ENCODE measurements at regions not wholly inside any gene's neighbourhood (a gene's known extent, or its start where the extent isn't known, plus 50 kb on each side); places are given as distances from the start of the nearest gene placed in this dataset.
A peak's percentile ranks its signal among the peaks of the same experiment; 100 is the strongest.

DNA sequence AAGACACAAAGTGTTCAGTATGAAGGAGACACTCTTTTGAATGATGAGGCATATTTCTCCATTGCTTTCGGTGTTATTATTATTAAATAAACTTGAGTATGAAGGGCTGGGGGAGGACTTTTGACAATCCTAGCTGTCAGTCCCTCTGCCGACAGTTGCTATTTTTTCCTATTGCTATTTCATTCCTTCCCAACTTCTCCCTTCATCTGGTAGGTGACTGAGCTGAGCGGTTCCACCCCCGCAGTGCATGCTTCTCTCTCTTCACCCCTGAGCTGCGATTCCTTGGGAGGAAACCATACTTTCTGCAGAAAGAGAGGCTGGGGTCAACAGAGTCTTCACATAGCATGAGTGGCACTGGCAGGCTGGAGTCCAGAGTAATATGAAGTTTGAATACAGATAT is 261.2 kb upstream of the TAC1 start:
- no peak for DNase-seq

DNA sequence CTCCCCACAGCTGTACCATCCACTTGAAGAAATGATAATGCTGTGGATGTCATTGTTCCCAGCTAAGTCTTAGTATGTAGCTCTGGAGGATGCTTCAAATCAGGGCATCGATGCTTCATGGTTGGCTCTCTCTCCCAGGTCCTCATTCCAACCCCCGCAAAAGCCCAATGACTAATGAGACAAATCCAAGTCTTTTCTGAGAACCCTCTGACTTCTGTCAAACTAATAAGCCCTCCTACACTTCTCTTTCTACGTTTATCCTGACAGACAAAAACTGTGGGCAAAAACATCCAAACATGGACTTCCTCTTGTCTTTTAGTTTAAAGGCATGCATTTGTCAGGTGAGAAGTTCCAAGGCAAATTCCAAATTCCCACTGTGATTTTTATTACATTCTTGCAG is 260.4 kb upstream of the TAC1 start:
- no peak for DNase-seq

DNA sequence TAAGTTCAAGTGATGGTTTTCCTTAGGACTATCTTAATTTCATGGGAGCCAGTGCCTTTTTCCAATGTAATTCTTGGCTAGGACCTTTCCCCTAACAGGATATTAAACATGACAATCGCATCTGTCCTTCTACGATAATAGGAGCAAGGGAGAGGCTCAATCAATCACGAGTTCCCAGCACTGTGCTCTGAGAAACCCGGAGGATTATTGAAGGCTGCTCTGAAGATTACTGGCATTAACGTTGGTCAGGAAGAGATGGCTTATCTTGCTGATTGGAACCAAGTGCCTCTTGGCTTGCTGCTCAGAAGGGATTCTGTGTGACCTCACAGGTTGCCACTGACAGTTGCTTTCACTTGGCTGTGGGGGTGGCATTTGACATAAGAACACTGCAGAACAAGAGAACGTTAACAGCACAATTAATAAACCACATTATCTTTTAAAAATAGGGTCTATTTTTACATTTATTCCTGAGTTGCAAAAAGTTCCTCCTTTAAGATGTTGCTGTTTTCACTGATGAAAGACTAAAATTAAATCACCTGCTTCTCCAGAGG is 252.1 kb upstream of the TAC1 start:
- no peak for DNase-seq

DNA sequence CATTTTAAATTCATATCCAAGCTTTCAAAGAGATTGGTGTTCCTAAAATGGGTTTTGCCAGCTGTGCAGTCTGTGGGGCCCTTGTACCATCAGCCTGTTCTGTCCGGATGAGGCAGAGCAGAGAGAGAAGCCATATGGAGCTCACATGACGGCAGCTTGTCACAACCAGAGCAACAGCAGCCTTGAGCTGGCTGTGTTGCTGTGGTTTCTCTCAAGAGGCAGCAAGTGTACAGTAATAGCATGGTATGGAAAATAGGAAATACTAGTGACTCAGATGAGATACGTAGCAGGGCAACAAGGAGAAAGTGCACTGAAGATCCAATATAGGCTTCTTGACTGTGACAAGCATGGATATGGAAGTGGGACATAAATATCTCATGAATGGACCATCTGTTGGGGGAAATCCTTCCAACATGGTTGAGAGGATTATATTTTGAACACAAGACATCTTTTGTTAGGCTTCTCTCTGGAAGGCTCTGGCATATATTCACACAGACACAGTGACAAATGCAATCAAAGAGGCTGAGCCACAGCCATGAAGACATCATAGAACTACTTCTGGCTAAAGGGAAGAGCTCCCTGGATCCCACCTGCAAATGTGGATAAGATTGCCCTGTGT is 251.0 kb upstream of the TAC1 start:
- DNase-seq, result no peak

DNA sequence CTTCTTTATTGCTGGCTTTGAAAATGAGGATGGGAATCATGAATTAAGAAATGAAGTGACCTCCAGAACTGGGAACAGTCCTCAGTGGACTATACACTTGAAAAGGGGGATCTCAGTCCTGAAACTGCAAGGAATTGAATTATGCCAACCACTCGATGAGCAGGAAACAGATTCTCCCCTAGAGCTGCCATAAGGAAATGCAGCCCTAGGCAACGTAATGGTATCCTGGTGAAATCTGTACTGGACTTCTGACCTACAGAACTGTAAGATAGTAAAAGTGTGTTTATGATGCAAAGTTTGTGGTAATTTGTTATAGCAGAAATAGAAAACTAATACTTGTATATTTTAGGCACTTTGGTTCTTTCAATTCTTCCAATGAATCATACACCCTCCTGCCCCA is 236.4 kb upstream of the TAC1 start:
- DNase-seq, result no peak

DNA sequence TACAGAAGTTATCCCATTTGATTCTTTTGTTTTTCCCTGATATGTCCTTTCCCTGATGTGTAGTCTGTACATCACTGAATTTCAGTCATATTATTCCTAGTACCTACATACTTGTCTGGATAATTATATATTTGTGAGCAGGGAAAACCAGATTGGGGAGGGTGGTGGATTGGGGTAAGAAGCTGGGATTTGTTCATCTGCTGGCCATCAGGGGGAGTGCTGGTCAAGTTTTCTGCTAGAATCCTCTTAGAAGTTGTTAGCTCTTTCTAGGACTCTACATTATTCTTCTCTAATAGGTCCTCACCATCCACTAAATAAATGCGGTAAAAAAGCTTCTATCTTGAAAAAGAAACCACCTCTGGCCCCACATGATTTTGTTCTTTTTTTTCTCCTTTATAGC is 232.7 kb upstream of the TAC1 start:
- DNase-seq, result peak; percentile 64

DNA sequence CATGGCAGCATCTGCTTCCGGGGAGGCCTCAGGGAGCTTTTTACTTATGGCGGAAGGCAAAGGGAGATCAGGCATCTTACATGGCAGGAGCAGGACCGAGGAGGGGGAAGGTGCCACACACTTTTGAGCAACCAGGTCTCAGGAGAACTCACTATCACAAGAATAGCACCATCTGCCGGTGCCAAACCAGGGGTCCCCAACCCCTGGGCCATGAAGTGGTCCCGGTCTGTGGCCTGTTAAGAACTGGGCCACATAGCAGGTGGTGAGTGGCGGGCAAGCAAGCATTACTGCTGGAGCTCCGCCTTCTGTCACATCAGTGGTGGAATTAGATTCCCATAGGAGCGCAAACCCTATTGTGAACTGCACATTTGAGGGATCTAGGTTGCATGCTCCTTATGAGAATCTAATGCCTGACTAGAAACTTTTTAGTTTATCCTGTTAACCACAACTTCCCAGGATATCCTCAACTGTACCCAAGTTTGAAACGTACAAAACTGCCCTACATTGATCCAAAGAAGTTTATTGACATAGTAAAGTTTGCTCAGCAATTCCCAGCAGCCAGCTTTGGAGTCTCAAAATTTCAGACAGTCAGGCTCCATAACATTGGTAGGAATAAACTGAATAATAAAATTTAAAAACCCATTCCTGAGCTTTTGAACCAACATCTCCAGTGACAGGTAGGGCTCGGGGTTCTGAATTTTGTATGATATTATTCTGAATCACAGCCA is 228.4 kb upstream of the TAC1 start:
- no peak for DNase-seq

DNA sequence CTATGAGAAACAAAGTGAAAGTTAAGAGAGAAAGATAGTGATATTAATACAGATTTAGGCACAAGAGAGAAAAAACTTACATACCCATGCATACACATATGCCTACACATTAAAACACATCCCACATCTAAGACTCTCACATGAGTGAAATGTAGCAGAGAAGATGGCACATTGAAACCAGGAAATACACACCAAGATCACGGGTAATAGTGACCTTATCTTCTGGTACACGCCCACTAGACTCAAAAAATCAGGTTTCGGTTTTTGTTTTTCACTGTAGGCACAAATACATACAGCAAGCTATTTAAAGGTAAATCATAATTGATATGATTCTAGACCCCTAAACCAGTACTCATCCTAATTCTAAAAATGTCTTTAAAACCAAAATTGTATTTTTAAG is 225.2 kb upstream of the TAC1 start:
- no peak for DNase-seq

DNA sequence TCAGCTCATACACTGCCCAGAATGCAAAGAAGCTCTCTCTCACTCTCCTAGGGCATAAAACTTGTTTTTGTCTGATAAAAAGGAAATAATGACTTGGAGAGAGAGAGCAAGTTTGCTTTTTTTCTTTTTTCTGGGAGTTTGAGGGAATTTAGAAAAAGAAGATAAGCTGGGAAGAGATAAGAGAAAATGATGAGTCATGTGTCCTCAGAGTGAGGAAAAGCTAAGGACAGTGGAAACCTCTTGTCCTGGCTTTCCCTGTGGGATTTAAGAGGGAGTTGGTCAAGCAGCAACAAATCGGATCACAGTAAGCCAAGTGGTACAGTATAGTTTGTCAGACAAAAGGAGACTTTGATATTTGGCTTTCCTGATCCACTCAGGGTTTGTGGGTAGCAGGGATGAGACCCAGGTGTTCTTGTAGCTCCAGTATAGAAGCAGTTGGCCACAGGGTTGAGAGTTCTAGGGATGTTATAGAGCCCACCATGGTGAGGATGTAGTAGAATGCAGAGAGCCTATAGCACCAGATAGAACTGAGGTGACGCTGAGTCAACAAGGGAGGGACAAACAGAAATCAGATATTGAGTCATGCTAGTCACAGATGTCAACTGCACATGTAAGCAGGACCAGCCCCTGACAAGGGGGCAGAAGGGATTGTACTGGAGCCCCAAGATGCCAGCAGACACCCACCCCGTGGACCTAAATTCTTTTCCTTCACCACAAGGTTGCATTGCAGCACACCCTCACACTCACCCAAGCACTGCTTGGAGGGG is 219.3 kb upstream of the TAC1 start:
- DNase-seq, result peak; percentile 48

DNA sequence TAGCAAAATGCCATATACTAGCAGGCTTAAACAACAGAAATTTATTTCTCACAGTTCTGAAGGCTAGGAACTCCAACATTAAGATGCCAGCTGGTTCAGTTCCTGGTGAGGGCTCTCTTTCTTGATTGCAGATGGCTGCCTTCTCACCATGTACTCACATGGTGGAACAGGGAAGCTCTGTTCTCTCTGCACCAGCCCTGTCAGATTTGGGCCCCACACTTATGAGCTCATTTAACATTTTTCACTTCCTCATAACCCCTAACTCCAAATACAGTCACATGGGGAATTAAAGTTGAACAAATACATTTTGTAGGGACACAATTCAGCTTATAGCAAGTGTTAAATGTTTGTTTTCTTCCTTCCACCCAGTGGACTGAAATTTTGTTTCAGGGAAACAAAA is 218.6 kb upstream of the TAC1 start:
- DNase-seq, result no peak

DNA sequence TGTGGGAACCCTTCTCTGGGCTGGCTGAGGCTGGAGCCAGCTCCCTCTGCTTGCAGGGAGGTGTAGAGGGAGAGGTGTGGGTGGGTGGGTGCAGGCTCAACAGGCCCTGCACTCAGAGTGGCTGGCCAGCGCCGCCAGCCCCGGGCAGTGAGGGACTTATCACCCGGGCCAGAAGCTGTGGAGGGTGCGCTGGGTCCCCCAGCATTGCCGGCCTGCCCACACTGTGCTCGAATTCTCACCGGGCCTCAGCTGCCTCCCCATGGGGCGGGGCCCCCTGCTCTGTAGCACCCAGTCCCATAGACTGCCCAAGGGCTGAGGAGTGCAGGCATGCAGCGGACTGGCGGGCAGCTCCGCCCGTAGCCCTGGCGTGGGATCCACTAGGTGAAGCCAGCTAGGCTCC is 190.7 kb upstream of the TAC1 start:
- no peak for DNase-seq

DNA sequence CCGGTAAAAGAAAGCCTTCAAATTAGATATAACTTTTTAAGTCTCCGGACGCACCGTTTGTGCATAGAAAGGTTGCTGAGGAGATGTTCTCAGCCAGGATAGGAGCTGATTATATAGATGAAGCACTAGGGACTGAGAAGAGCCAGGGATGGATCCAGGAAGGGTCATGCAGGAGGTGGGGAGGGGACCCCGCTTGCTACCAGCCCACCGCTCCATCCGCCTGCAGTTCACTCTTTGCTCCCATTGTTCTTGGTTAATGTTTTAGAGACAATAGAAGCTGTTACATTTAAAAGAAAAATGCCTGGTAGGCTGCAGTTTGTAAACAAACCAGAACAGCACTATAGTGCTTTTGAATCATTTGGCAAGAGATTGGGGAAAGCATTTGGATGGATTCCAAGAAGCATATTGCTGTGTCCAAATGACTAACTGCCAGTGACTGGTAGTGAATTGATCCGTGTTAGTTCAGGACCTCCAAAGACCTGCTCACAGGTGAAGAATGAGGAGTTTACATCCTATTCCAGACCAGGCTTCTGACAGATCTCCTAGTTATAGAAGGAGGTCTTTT is 175.9 kb upstream of the TAC1 start:
- no peak for DNase-seq

DNA sequence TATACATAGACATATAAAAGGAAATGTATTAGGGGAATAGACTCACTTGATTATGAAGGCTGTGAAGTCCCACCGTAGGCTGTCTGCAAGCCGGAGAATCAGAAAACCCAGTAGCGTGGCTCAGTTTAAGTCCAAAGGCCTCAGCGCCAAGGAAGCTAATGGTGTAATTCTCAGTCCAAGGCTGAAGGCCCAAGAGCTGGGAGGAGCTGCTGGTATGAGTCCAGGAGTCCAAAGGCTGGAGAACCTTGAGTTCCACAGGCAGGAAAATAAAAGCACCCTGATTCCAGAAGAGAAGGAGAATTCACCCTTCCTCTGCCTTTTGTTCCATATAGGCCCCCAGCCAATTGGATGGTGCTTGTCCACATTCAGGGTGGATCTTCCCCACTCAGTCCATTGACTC is 166.2 kb upstream of the TAC1 start:
- DNase-seq, result no peak

DNA sequence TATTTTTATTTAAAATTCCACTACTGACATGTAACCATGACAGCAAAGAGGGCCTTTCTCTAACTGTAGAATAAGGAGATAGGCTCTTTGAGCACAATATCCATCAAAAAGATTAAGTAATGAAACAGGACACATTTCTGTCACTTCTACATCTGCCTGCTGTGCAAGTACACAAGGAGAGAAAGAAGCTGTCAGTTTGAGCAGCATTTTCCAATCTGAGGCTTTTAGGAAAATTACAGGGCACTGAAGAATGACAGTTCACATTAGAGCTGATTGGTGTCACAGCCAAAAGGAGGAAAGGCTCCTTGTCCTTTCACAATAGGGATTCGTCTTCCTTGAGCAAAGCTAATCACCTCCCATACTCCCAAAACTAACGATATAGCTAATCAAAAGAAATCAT is 158.8 kb upstream of the TAC1 start:
- no peak for DNase-seq

DNA sequence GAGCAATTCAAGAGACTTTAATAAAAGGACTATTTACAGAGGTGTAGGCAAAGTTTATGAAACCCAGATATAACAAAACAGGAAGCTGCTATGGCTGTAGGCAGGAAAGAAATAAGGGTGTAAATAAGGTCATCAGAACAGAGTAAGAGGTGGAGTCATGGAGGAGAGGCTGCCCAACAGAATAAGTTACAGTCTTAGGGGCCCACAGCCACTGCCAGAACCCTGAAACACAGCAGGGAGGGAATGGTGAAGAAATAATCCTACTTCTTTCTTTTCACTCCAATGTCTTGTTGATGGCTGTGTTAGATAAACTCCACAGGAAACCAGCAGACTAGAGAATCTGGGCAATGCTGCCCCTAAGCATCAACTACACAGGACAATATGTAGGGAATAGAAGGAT is 155.8 kb upstream of the TAC1 start:
- DNase-seq, result no peak

DNA sequence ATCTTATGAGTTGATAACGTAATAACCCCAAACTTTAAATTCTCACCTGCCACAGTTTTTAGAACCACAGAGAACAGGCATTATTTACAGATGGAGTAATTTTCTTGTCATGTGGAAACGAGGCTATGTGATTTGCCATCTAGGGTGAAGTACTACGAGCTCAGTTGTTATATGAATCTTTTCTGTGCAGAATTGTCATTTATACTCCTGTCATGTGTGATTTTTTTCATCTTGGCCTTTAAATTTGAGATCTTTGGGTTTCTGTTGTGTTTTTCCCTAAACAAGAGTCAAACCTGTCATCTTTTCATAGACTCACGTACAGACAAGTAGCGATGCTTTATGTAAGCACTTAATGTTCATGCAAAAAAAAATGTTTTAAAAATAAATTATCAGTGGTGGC is 153.7 kb upstream of the TAC1 start:
- no peak for DNase-seq

DNA sequence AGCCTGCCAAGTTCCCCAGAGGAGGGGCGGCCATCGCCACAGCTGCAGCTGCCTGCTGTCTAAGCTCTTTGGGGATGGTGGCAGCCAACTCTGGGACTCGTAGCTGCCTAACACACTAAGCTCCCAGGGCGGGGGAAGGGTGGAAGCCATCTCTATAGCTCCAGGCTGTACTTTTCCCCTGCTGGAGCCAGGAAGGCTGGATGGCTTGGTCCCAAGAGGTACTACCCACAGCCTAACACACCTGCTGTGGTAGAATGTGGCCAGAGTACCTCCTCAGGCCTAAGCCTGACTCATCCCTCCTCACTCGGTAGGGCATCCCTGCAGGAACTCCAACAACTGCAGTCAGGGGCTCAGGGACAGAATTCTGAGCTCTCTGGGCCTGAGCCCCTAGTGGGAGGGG is 151.7 kb upstream of the TAC1 start:
- DNase-seq, result peak; percentile 59

DNA sequence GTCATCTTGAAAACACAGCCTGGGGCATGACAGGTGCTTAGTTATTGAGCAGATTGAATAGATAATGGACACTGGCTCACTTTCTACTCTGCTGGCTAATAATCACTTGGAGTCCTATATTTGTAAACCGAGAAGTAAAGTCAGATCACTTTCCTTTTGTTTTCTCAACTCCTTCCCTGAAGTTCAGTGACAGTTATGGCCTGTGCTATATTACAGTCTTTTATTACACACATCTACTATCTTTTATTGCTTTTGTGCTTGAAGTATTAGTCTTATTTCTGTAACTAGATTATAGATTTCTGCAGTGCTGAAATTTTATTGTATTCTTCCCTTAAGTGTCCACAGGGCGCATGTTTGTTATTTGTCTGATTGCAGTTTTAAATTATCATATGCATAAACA is 136.4 kb upstream of the TAC1 start:
- DNase-seq, result no peak

DNA sequence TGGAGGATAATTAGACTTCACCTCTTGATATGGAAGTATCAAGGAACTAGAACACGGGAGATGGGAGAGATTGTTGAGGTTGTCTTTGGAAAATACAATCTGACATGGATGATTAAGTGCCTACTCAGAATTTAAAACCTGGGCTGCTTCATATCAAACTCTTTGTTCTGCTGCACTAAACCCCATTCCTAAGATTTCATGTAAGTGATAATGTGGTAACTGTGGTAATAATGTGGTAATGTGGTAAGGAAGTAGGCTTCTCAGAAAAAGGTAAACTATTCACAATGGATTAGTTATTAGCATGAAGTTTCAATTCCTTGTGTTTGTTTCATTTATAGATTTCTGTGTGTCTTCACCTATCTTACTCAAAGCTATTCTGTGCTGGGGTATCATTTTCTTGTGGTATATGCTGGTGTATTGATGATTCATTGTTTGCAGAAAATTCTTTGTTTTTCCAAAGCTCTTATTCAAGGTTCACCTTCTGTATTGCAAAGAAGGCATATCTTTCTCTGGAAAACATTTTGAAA is 129.9 kb upstream of the TAC1 start:
- no peak for DNase-seq

DNA sequence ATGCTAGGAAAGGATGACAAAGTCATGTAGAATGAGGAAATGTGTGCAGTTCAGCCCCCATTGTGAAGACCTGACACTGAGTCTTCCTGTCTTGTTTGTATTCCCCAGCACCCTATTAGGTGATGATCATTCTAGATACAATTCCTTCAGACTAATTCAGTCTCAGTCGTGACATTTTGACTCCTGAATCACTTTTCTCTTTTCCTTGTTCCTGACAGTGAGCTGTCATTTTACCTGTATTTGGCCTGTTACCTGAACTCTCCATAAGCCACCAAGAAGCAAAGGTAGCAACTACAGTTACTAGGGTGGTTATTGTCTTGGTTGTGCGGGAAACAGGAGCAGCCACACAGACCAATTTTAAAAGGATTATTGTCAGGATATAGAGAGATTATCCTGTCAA is 111.4 kb upstream of the TAC1 start:
- DNase-seq, result no peak

DNA sequence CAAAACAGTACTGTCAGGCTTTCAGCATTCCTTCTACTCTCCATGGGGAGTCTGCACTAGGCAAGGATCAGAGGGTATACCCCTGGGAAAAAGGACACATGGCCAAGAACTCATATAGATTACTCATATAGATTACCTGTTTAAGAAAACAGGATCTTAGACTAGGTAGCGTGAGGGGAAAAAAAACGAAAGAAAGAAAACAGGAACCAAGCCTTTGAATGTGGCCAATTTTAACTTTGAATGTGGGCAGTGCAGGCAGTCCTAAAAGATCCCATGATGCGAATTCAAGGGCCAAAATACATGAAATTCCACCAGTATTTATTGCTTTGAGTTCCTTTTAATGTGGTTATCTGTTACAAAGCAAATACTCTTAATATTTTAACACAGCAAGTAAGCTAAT is 108.6 kb upstream of the TAC1 start:
- DNase-seq, result no peak

DNA sequence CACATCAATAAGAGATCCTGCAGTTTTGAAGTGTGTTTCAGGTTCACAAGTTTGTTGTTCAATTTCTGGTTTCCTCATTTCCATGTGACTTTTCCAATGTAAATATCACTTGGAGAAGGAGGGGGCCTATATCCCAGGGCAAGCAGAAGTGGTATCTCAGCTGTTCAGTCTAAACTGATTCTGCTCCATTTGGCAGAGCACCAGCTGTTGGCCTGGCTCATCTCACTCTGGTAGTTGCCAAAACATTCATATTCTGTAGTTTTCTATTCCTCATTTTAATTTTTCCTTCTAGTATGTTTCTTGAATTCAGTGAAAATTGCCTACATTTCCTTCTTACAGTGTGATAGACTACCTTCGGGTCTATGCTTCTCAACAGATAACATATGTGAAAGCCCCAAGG is 101.8 kb upstream of the TAC1 start:
- no peak for DNase-seq

DNA sequence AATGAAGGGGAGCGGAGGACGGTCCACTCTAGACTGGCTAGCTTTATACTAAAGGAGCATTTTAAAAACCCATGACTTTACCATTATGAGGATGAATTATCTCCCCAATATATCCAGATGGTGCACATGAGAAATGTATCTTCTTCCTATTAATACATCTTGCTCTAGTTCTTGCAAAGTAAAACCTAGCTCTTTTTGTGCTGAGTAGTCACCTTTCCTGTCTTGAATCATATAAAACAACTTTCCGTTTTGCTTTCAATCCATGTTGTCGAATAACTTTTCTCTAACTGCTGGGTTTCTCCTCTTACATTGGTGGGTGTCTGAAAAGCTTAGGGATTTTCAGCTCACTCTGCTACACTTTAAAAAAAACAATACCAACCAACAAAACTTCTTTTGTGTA is 96.3 kb upstream of the TAC1 start:
- no peak for DNase-seq

DNA sequence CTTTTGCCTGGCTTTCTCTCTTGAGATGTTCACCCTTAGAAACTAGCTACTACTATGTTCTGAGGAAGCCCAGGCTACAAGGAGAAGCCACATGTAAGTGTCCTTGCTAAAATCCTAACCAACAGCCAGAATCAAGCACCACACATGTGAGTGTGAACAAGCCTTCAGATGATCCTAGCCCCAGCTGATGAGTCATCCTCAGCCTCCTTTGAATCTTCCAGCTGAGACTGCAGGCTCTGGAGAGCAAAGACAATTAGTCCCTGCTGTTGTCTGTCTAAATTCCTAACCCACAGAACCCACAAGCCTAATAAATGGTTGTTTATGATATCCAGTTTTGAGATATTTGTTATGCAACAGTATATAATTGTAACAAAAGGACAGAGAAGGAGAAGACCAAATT is 92.8 kb upstream of the TAC1 start:
- peak; percentile 88 for DNase-seq
